ENCODE measurements at regions not wholly inside any gene's neighbourhood (a gene's known extent, or its start where the extent isn't known, plus 50 kb on each side); places are given as distances from the start of the nearest gene placed in this dataset.
"Not testable (repeated sequence)": the region's sequence is repeated elsewhere in the genome, so short reads cannot be mapped to it uniquely, and the experiment has no call there.

GRCh38 chr10:42193588-42193987, 444.8 kb downstream of the ZNF33B start:
- H3K27me3 Mint-ChIP-seq; H3K4me3 Mint-ChIP-seq; H3K4me1 Mint-ChIP-seq; H3K9me3 Mint-ChIP-seq; H3K36me3 Mint-ChIP-seq; ATAC-seq (ENCODE audit: low read depth); POLR2A ChIA-PET; H3K27ac Mint-ChIP-seq; DNase-seq: not testable (repeated sequence)

- H3K27ac Mint-ChIP-seq, POLR2A ChIA-PET: not testable (repeated sequence)
Measured at GRCh38 chr10:42192450-42192849, 445.9 kb downstream of the ZNF33B start.

GRCh38 chr10:42187501-42188195, 450.7 kb downstream of the ZNF33B start:
- H3K9me3 Mint-ChIP-seq; DNase-seq; POLR2A ChIA-PET; H3K4me3 Mint-ChIP-seq; H3K27me3 Mint-ChIP-seq; H3K4me1 Mint-ChIP-seq; H3K36me3 Mint-ChIP-seq; ATAC-seq (ENCODE audit: low read depth); H3K27ac Mint-ChIP-seq: not testable (repeated sequence)

More at GRCh38 chr10:42192450-42192849, 445.9 kb downstream of the ZNF33B start:
- not testable (repeated sequence) for DNase-seq; ATAC-seq (ENCODE audit: low read depth); H3K4me1 Mint-ChIP-seq; H3K9me3 Mint-ChIP-seq; H3K27me3 Mint-ChIP-seq; H3K4me3 Mint-ChIP-seq; H3K36me3 Mint-ChIP-seq

- H3K4me1 Mint-ChIP-seq; ATAC-seq (ENCODE audit: low read depth); H3K36me3 Mint-ChIP-seq; POLR2A ChIA-PET; DNase-seq; H3K9me3 Mint-ChIP-seq: not testable (repeated sequence)
- H3K27me3 Mint-ChIP-seq: peaks cover 23% of the 10 kb centered on the region
- peak overlapping the region; percentile 65 for H3K27ac Mint-ChIP-seq
- H3K4me3 Mint-ChIP-seq: peak overlapping the region; percentile 52
Measured at GRCh38 chr10:42177793-42178689, 460.3 kb downstream of the ZNF33B start.

GRCh38 chr10:42177077-42177792, 461.1 kb downstream of the ZNF33B start:
- Mint-ChIP-seq H3K36me3 (peaks cover 2% of the 10 kb centered on the region), H3K4me3 (no peak overlapping the region), H3K27ac (no peak overlapping the region), H3K27me3 (peaks cover 23% of the 10 kb centered on the region), H3K9me3 (peaks cover 6% of the 10 kb centered on the region), H3K4me1 (no peaks in the 10 kb centered on the region)
- POLR2A ChIA-PET: no interaction called here
- ATAC-seq (ENCODE audit: low read depth) (no peak), DNase-seq (no peak)

- H3K4me1 Mint-ChIP-seq: no peaks in the 10 kb centered on the region
- no peak overlapping the region for H3K4me3 Mint-ChIP-seq
- peaks cover 23% of the 10 kb centered on the region for H3K9me3 Mint-ChIP-seq
- no peak for DNase-seq
- no peak overlapping the region for H3K27ac Mint-ChIP-seq
- H3K27me3 Mint-ChIP-seq: no peaks in the 10 kb centered on the region
- ATAC-seq (ENCODE audit: low read depth): no peak
- peaks cover 4% of the 10 kb centered on the region for H3K36me3 Mint-ChIP-seq
- POLR2A ChIA-PET: no interaction called here
Measured at GRCh38 chr10:42150428-42151061, 487.8 kb downstream of the ZNF33B start.

- H3K4me1 Mint-ChIP-seq: no peaks in the 10 kb centered on the region
- DNase-seq (no peak), ATAC-seq (ENCODE audit: low read depth) (no peak)
- H3K9me3 Mint-ChIP-seq: peaks cover 21% of the 10 kb centered on the region
- no peak overlapping the region for H3K27ac Mint-ChIP-seq
- H3K36me3 Mint-ChIP-seq: peaks cover 4% of the 10 kb centered on the region
- H3K4me3 Mint-ChIP-seq: no peak overlapping the region
- H3K27me3 Mint-ChIP-seq: no peaks in the 10 kb centered on the region
- POLR2A ChIA-PET: no interaction called here
Measured at GRCh38 chr10:42149722-42150427, 488.5 kb downstream of the ZNF33B start.

- ATAC-seq (ENCODE audit: low read depth) (no peak), DNase-seq (no peak)
- POLR2A ChIA-PET: no interaction called here
- H3K27ac Mint-ChIP-seq: no peak overlapping the region
- no peaks in the 10 kb centered on the region for H3K4me1 Mint-ChIP-seq
- H3K4me3 Mint-ChIP-seq: no peak overlapping the region
- peaks cover 4% of the 10 kb centered on the region for H3K36me3 Mint-ChIP-seq
- H3K27me3 Mint-ChIP-seq: no peaks in the 10 kb centered on the region
- peaks cover 23% of the 10 kb centered on the region for H3K9me3 Mint-ChIP-seq
Measured at GRCh38 chr10:42149027-42149700, 489.2 kb downstream of the ZNF33B start.

- POLR2A ChIA-PET; H3K36me3 Mint-ChIP-seq; H3K27me3 Mint-ChIP-seq; ATAC-seq (ENCODE audit: low read depth); H3K4me1 Mint-ChIP-seq; DNase-seq; H3K27ac Mint-ChIP-seq; H3K4me3 Mint-ChIP-seq: not testable (repeated sequence)
- peaks cover 31% of the 10 kb centered on the region for H3K9me3 Mint-ChIP-seq
Measured at GRCh38 chr10:42146165-42146564, 492.2 kb downstream of the ZNF33B start.

GRCh38 chr10:42138023-42138422, 500.3 kb downstream of the ZNF33B start:
- POLR2A ChIA-PET; H3K4me1 Mint-ChIP-seq; ATAC-seq (ENCODE audit: low read depth); DNase-seq; H3K36me3 Mint-ChIP-seq; H3K27ac Mint-ChIP-seq; H3K27me3 Mint-ChIP-seq; H3K4me3 Mint-ChIP-seq: not testable (repeated sequence)
- peaks cover 21% of the 10 kb centered on the region for H3K9me3 Mint-ChIP-seq

GRCh38 chr10:42113158-42113450, 525.3 kb downstream of the ZNF33B start:
- Mint-ChIP-seq H3K4me3 (no peak overlapping the region), H3K36me3 (no peaks in the 10 kb centered on the region), H3K9me3 (peaks cover 10% of the 10 kb centered on the region), H3K27me3 (no peaks in the 10 kb centered on the region), H3K4me1 (no peaks in the 10 kb centered on the region), H3K27ac (no peak overlapping the region)
- POLR2A ChIA-PET: no interaction called here
- DNase-seq: no peak
- ATAC-seq (ENCODE audit: low read depth): no peak

- H3K27ac Mint-ChIP-seq: no peak overlapping the region
Measured at GRCh38 chr10:42112331-42113157, 525.8 kb downstream of the ZNF33B start.

More at GRCh38 chr10:42112331-42113157, 525.8 kb downstream of the ZNF33B start:
- no peak for DNase-seq
- POLR2A ChIA-PET: no interaction called here
- H3K36me3 Mint-ChIP-seq: no peaks in the 10 kb centered on the region
- no peak overlapping the region for H3K4me3 Mint-ChIP-seq
- no peak for ATAC-seq (ENCODE audit: low read depth)
- no peaks in the 10 kb centered on the region for H3K4me1 Mint-ChIP-seq
- no peaks in the 10 kb centered on the region for H3K27me3 Mint-ChIP-seq
- peaks cover 7% of the 10 kb centered on the region for H3K9me3 Mint-ChIP-seq
